Liver (tissue), 8 donors: ENCODE measurements at regions not wholly inside any gene's neighbourhood (a gene's known extent, or its start where the extent isn't known, plus 50 kb on each side); places are given as distances from the start of the nearest gene placed in this dataset.

Source experiments
- DNase-seq: peaks from one replicate; pipeline ENCODE4 v3.0.0-alpha.2; 2017; ENCODE audit warnings: low spot score
- H3K27ac ChIP-seq, 2 donors: one replicate each; pipeline ENCODE4 v1.7.0; 2013; ENCODE audit warnings: inconsistent platforms in 2 of 2, low read length in 2 of 2, control low read depth in 1 of 2, low read depth in 1 of 2, mild to moderate bottlenecking in 1 of 2
- H3K27me3 ChIP-seq, 4 donors: one replicate each; pipeline versions ENCODE4 v1.6.1 to v1.7.0; 2013; ENCODE audit warnings: low read length in 3 of 4, inconsistent platforms in 1 of 4, mild to moderate bottlenecking in 1 of 4, moderate library complexity in 1 of 4; ENCODE audit not compliant: control insufficient read depth in 4 of 4, insufficient read depth in 4 of 4
- H3K36me3 ChIP-seq, 4 donors: one replicate each; pipeline versions ENCODE4 v1.6.1 to v1.7.0; 2013; ENCODE audit warnings: low read length in 3 of 4, mild to moderate bottlenecking in 3 of 4, low read depth in 1 of 4, moderate library complexity in 1 of 4; ENCODE audit not compliant: control insufficient read depth in 4 of 4, insufficient read depth in 3 of 4
- H3K4me1 ChIP-seq, 4 donors: one replicate each; pipeline versions ENCODE4 v1.6.1 to v1.7.0; 2013; ENCODE audit warnings: low read length in 3 of 4, mild to moderate bottlenecking in 3 of 4, moderate library complexity in 1 of 4; ENCODE audit not compliant: control insufficient read depth in 4 of 4, insufficient read depth in 4 of 4
- H3K4me3 ChIP-seq, 3 donors: one replicate each; pipeline versions ENCODE4 v1.6.1 to v1.7.0; 2013; ENCODE audit warnings: low read length in 3 of 3, control low read depth in 1 of 3, low read depth in 1 of 3, mild to moderate bottlenecking in 1 of 3
- H3K9ac ChIP-seq, 2 donors: one replicate each; pipeline ENCODE4 v1.7.0; 2013; ENCODE audit warnings: low read length in 2 of 2, mild to moderate bottlenecking in 2 of 2, moderate library complexity in 2 of 2, control low read depth in 1 of 2, low read depth in 1 of 2
- H3K9me3 ChIP-seq, 4 donors: one replicate each; pipeline versions ENCODE4 v1.6.1 to v1.7.0; 2013; ENCODE audit warnings: low read length in 3 of 4; ENCODE audit not compliant: control insufficient read depth in 4 of 4
- ATF3 ChIP-seq: IDR thresholded peaks from 2 replicates; pipeline ENCODE4 v1.6.1; 2016; ENCODE audit warnings: antibody characterized with exemption
- CTCF ChIP-seq: fragments of 150-350 bp; IDR thresholded peaks from 2 replicates; pipeline ENCODE4 v1.5.1; 2017; ENCODE audit warnings: improper control_type of control experiment, low read depth, low read length; ENCODE audit not compliant: missing input control
- EGR1 ChIP-seq, 2 donors: IDR thresholded peaks; 2 replicates each; pipeline ENCODE4 v1.6.1; 2016 to 2018; ENCODE audit warnings: antibody characterized with exemption in 2 of 2, low read depth in 2 of 2
- FOXA1 ChIP-seq: IDR thresholded peaks from 2 replicates; pipeline ENCODE4 v1.6.1; 2016; ENCODE audit warnings: antibody characterized with exemption
- FOXA2 ChIP-seq: IDR thresholded peaks from 2 replicates; pipeline ENCODE4 v1.6.1; 2016; ENCODE audit warnings: antibody characterized with exemption
- GABPA ChIP-seq, 2 donors: IDR thresholded peaks in 1 of 2; conservative IDR thresholded peaks in 1 of 2; 2 replicates each; pipeline ENCODE4 v1.6.1; 2016; ENCODE audit warnings: antibody characterized with exemption in 2 of 2, mild to moderate bottlenecking in 1 of 2, moderate library complexity in 1 of 2
- HNF4A ChIP-seq, 2 donors: conservative IDR thresholded peaks; 2 replicates each; pipeline ENCODE4 v1.6.1; 2016; ENCODE audit warnings: antibody characterized with exemption in 2 of 2, mild to moderate bottlenecking in 2 of 2
- HNF4G ChIP-seq: IDR thresholded peaks from 2 replicates; pipeline ENCODE4 v1.6.1; 2016; ENCODE audit warnings: antibody characterized with exemption
- JUND ChIP-seq, 2 donors: IDR thresholded peaks; 2 replicates each; pipeline ENCODE4 v1.6.1; 2016; ENCODE audit warnings: antibody characterized with exemption in 2 of 2
- MAX ChIP-seq: IDR thresholded peaks from 2 replicates; pipeline ENCODE4 v1.6.1; 2016; ENCODE audit warnings: antibody characterized with exemption
- NR2F2 ChIP-seq: IDR thresholded peaks from 2 replicates; pipeline ENCODE4 v1.6.1; 2016; ENCODE audit warnings: antibody characterized with exemption
- RAD21 ChIP-seq, 2 donors: IDR thresholded peaks; 2 replicates each; pipeline ENCODE4 v1.6.1; 2016; ENCODE audit warnings: antibody characterized with exemption in 2 of 2, mild to moderate bottlenecking in 2 of 2
- REST ChIP-seq: IDR thresholded peaks from 2 replicates; pipeline ENCODE4 v1.6.1; 2016; ENCODE audit warnings: antibody characterized with exemption, mild to moderate bottlenecking
- RXRA ChIP-seq, 2 donors: IDR thresholded peaks; 2 replicates each; pipeline ENCODE4 v1.6.1; 2017 to 2018; ENCODE audit warnings: antibody characterized with exemption in 2 of 2, mild to moderate bottlenecking in 1 of 2
- SP1 ChIP-seq: IDR thresholded peaks from 2 replicates; pipeline ENCODE4 v1.6.1; 2018; ENCODE audit warnings: antibody characterized with exemption, mild to moderate bottlenecking
- TAF1 ChIP-seq: conservative IDR thresholded peaks from 2 replicates; pipeline ENCODE4 v1.6.1; 2016; ENCODE audit warnings: antibody characterized with exemption, mild to moderate bottlenecking
- YY1 ChIP-seq: IDR thresholded peaks from 2 replicates; pipeline ENCODE4 v1.6.1; 2016; ENCODE audit warnings: antibody characterized with exemption, mild to moderate bottlenecking
- ZBTB33 ChIP-seq: IDR thresholded peaks from 2 replicates; pipeline ENCODE4 v1.6.1; 2016; ENCODE audit warnings: antibody characterized with exemption
- WGBS: extraction: QIAGEN DNeasy Blood & Tissue Kit; methylation state at CpG from one replicate; pipeline ENCODE4 v1.1.7; 2013; 5-methylcytosine and 5-hydroxymethylcytosine counted together
- donor health status: healthy.
- donor health status: healthy.
- donor health status: healthy.
- donor health status: healthy.
- donor health status: healthy.

- no peak for TF ChIP-seq TAF1
- no peak for TF ChIP-seq ZBTB33
- TF ChIP-seq GABPA (IDR thresholded peaks at IDR 0.05 in 1 of 2, conservative IDR thresholded peaks at IDR 0.05 in 1 of 2): no peak
- no peak for TF ChIP-seq YY1
- no peak for TF ChIP-seq MAX
- no peak for TF ChIP-seq FOXA1
- TF ChIP-seq EGR1 (IDR thresholded peaks at IDR 0.05; ENCODE audit: low read depth in 2 of 2): no peak
- no peak for TF ChIP-seq NR2F2
- no peak for TF ChIP-seq RAD21 (IDR thresholded peaks at IDR 0.05)
- no peak for TF ChIP-seq FOXA2
- TF ChIP-seq HNF4A (conservative IDR thresholded peaks at IDR 0.05): no peak
- TF ChIP-seq SP1: no peak
- no peak for TF ChIP-seq RXRA (IDR thresholded peaks at IDR 0.05)
- no peak for TF ChIP-seq JUND (IDR thresholded peaks at IDR 0.05)
- TF ChIP-seq REST: no peak
- no peak for TF ChIP-seq HNF4G
- TF ChIP-seq CTCF: no peak
- no peak for TF ChIP-seq ATF3
- WGBS: 87% methylated on average over 5 of the region's 5 CpGs
- no peaks in the 10 kb centered on the region for H3K27me3 ChIP-seq
- no peak for DNase-seq
- no peak overlapping the region for H3K9ac ChIP-seq
- H3K4me3 ChIP-seq: no peak overlapping the region
- no peak overlapping the region for H3K27ac ChIP-seq
- no peaks in the 10 kb centered on the region for H3K36me3 ChIP-seq
- no peaks in the 10 kb centered on the region for H3K4me1 ChIP-seq
- H3K9me3 ChIP-seq: no peaks in the 10 kb centered on the region
These were observed 330.1 kb downstream of the MAP2K6 start for GRCh38 chr17:69744512-69745070.
